HEK293 (cell line): ENCODE measurements at regions not wholly inside any gene's neighbourhood (a gene's known extent, or its start where the extent isn't known, plus 50 kb on each side); places are given as distances from the start of the nearest gene placed in this dataset.
A peak's percentile ranks its signal among the peaks of the same experiment; 100 is the strongest.

Experiments
- CTCF ChIA-PET: fragments of 350-600 bp; formaldehyde crosslinking; extraction: SDS; loops from one replicate; lab custom pipeline; 2021; ENCODE audit warnings: antibody characterized with exemption; lab: Yijun Ruan, JAX
- POLR2A ChIA-PET: fragments of 300-600 bp; formaldehyde crosslinking; extraction: SDS; loops from one replicate; lab custom pipeline; 2020; ENCODE audit warnings: antibody characterized with exemption, inconsistent platforms; lab: Yijun Ruan, JAX
- H3K27ac ChIP-seq: fragments of 200-500 bp; sonication (Bioruptor generic); 2 replicates; pipeline ENCODE4 v1.5.1; 2014; ENCODE audit warnings: low read depth, low read length, control low read depth, inconsistent platforms; ENCODE audit errors: extremely low read depth
- H3K36me3 ChIP-seq, 2 experiments: fragments of 200-500 bp in 1 of 2; sonication (Bioruptor generic) in 1 of 2; 1 replicate in 1 of 2; 2 replicates in 1 of 2; pipeline ENCODE4 v1.5.1; 2014 to 2017; ENCODE audit warnings: inconsistent platforms in 2 of 2, low read length in 2 of 2; ENCODE audit not compliant: control insufficient read depth in 2 of 2, insufficient read depth in 1 of 2
- H3K4me1 ChIP-seq: fragments of 200-500 bp; sonication (Bioruptor generic); 2 replicates; pipeline ENCODE4 v1.5.1; 2014; ENCODE audit warnings: mild to moderate bottlenecking, low read length, inconsistent platforms; ENCODE audit not compliant: control insufficient read depth, insufficient read depth
- H3K4me3 ChIP-seq: 2 replicates; pipeline ENCODE4 v1.5.1; 2011; ENCODE audit warnings: low read depth, mild to moderate bottlenecking, control low read depth, low read length, moderate library complexity
- H3K9me3 ChIP-seq: fragments of 200-500 bp; sonication (Bioruptor generic); 2 replicates; pipeline ENCODE4 v1.5.1; 2014; ENCODE audit warnings: low read depth, low read length, inconsistent platforms; ENCODE audit not compliant: control insufficient read depth, insufficient read depth
- KLF9 ChIP-seq: fragments of 450-650 bp; formaldehyde crosslinking; IDR thresholded peaks from 2 replicates; pipeline ENCODE4 v1.5.1; 2016; ENCODE audit warnings: missing biosample characterization, missing genetic modification characterization, low read depth
- OVOL3 ChIP-seq: fragments of 450-650 bp; formaldehyde crosslinking; IDR thresholded peaks from 2 replicates; pipeline ENCODE4 v1.5.1; 2016; ENCODE audit warnings: missing biosample characterization, missing genetic modification characterization
- SP2 ChIP-seq: fragments of 450-650 bp; formaldehyde crosslinking; IDR thresholded peaks from 2 replicates; pipeline ENCODE4 v1.5.1; 2016; ENCODE audit warnings: missing biosample characterization, missing genetic modification characterization
- SP3 ChIP-seq: fragments of 450-650 bp; formaldehyde crosslinking; IDR thresholded peaks from 2 replicates; pipeline ENCODE4 v1.5.1; 2016; ENCODE audit warnings: missing biosample characterization, missing genetic modification characterization
- ZIC2 ChIP-seq: fragments of 450-650 bp; formaldehyde crosslinking; IDR thresholded peaks from 2 replicates; pipeline ENCODE4 v1.5.1; 2016; ENCODE audit warnings: missing biosample characterization, missing genetic modification characterization
- ZNF132 ChIP-seq: fragments of 450-650 bp; formaldehyde crosslinking; IDR thresholded peaks from 2 replicates; pipeline ENCODE4 v1.5.1; 2017; ENCODE audit warnings: missing biosample characterization, missing genetic modification characterization, borderline replicate concordance
- ZNF174 ChIP-seq: fragments of 450-650 bp; formaldehyde crosslinking; IDR thresholded peaks from 2 replicates; pipeline ENCODE4 v1.5.0; 2017; ENCODE audit warnings: missing biosample characterization, mild to moderate bottlenecking, missing genetic modification characterization
- ZNF175 ChIP-seq: fragments of 450-650 bp; formaldehyde crosslinking; IDR thresholded peaks from 2 replicates; pipeline ENCODE4 v1.5.1; 2016; ENCODE audit warnings: missing biosample characterization, missing genetic modification characterization
- ZNF426 ChIP-seq: fragments of 450-650 bp; formaldehyde crosslinking; IDR thresholded peaks from 2 replicates; pipeline ENCODE4 v1.5.1; 2017; ENCODE audit warnings: missing biosample characterization, missing genetic modification characterization, mild to moderate bottlenecking, inconsistent platforms, moderate library complexity
- ZNF510 ChIP-seq: fragments of 450-650 bp; formaldehyde crosslinking; IDR thresholded peaks from 2 replicates; pipeline ENCODE4 v1.5.1; 2018; ENCODE audit warnings: mild to moderate bottlenecking, missing genetic modification characterization, missing biosample characterization; ENCODE audit not compliant: insufficient replicate concordance
- ZNF544 ChIP-seq: fragments of 450-650 bp; formaldehyde crosslinking; IDR thresholded peaks from 2 replicates; pipeline ENCODE4 v1.5.0; 2017; ENCODE audit warnings: missing biosample characterization, missing genetic modification characterization
- ZNF558 ChIP-seq: fragments of 450-650 bp; formaldehyde crosslinking; IDR thresholded peaks from 2 replicates; pipeline ENCODE4 v1.5.1; 2016; ENCODE audit warnings: missing biosample characterization, missing genetic modification characterization
- ZNF623 ChIP-seq: fragments of 450-650 bp; formaldehyde crosslinking; IDR thresholded peaks from 2 replicates; pipeline ENCODE4 v1.5.1; 2016; ENCODE audit warnings: missing biosample characterization, missing genetic modification characterization
- ZNF654 ChIP-seq: fragments of 450-650 bp; formaldehyde crosslinking; IDR thresholded peaks from 2 replicates; pipeline ENCODE4 v1.5.1; 2016; ENCODE audit warnings: low read depth, missing biosample characterization, missing genetic modification characterization
- TF ChIP-seq, protein P1 (sequence below): fragments of 450-650 bp; formaldehyde crosslinking; IDR thresholded peaks from 2 replicates; pipeline ENCODE4 v1.5.1; 2016; ENCODE audit warnings: missing biosample characterization, missing genetic modification characterization
- TF ChIP-seq, protein P2 (sequence below): fragments of 450-650 bp; formaldehyde crosslinking; IDR thresholded peaks from 2 replicates; pipeline ENCODE4 v1.5.1; 2016; ENCODE audit warnings: missing biosample characterization, missing genetic modification characterization, borderline replicate concordance
- TF ChIP-seq, protein P3 (sequence below): fragments of 450-650 bp; formaldehyde crosslinking; IDR thresholded peaks from 2 replicates; pipeline ENCODE4 v1.5.1; 2017; ENCODE audit warnings: missing biosample characterization, missing genetic modification characterization

DNA sequence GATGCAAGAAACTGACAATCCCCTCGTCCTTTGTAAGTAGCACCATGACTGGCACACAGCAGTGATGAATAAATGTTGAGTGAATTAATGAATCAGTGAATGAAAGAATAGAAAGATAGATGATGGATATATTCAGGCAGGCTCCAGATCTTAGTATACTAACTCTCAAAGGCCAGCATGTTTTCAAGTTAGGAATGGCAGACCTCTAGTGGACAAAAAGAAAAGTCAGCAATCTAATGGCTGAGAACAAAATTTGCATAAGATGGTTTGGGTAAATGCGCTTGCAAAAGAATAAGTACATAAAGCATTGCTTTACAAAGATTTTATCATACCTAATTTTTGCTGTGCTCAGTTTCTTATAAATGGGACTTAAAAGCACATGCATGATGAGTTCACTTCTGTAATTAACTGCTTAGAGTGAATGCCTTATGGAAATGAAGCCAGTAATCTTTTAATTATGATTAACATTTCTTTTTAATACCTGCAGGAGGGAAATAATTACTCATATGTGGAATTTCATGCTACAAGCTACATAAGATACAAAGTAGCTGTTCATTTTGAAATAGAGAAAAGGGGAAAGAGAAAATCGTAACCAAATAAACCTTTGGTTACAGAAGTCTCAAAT is 126.9 kb upstream of the GPRIN3 start:
- Histone ChIP-seq H3K9me3 (no peaks in the 10 kb centered on the region), H3K36me3 (no peaks in the 10 kb centered on the region), H3K4me3 (no peak overlapping the region), H3K4me1 (no peaks in the 10 kb centered on the region), H3K27ac (no peak overlapping the region)
- CTCF ChIA-PET, result interaction anchor here (0.9 to 2.3 kb wide), 6 partner anchors 9 to 277 kb away, joined by 3 to 18 read pairs (median 6); no protein-coding TSS in a partner anchor
- POLR2A ChIA-PET, result no interaction called here
- TF ChIP-seq ZNF175, result no peak
- TF ChIP-seq, protein P1, sequence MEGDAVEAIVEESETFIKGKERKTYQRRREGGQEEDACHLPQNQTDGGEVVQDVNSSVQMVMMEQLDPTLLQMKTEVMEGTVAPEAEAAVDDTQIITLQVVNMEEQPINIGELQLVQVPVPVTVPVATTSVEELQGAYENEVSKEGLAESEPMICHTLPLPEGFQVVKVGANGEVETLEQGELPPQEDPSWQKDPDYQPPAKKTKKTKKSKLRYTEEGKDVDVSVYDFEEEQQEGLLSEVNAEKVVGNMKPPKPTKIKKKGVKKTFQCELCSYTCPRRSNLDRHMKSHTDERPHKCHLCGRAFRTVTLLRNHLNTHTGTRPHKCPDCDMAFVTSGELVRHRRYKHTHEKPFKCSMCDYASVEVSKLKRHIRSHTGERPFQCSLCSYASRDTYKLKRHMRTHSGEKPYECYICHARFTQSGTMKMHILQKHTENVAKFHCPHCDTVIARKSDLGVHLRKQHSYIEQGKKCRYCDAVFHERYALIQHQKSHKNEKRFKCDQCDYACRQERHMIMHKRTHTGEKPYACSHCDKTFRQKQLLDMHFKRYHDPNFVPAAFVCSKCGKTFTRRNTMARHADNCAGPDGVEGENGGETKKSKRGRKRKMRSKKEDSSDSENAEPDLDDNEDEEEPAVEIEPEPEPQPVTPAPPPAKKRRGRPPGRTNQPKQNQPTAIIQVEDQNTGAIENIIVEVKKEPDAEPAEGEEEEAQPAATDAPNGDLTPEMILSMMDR (tag by site-specific recombination), result peak; percentile 36; the same call in 1 of the 2 replicates
- no peak for TF ChIP-seq SP3 (tag by site-specific recombination)
- TF ChIP-seq, protein P2, sequence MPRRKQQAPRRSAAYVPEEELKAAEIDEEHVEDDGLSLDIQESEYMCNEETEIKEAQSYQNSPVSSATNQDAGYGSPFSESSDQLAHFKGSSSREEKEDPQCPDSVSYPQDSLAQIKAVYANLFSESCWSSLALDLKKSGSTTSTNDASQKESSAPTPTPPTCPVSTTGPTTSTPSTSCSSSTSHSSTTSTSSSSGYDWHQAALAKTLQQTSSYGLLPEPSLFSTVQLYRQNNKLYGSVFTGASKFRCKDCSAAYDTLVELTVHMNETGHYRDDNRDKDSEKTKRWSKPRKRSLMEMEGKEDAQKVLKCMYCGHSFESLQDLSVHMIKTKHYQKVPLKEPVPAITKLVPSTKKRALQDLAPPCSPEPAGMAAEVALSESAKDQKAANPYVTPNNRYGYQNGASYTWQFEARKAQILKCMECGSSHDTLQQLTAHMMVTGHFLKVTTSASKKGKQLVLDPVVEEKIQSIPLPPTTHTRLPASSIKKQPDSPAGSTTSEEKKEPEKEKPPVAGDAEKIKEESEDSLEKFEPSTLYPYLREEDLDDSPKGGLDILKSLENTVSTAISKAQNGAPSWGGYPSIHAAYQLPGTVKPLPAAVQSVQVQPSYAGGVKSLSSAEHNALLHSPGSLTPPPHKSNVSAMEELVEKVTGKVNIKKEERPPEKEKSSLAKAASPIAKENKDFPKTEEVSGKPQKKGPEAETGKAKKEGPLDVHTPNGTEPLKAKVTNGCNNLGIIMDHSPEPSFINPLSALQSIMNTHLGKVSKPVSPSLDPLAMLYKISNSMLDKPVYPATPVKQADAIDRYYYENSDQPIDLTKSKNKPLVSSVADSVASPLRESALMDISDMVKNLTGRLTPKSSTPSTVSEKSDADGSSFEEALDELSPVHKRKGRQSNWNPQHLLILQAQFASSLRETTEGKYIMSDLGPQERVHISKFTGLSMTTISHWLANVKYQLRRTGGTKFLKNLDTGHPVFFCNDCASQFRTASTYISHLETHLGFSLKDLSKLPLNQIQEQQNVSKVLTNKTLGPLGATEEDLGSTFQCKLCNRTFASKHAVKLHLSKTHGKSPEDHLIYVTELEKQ, result no peak
- no peak for TF ChIP-seq ZNF426
- peak; percentile 67 for TF ChIP-seq ZNF654 (tag by site-specific recombination)
- peak; percentile 80 for TF ChIP-seq ZNF558 (tag by site-specific recombination)
- no peak for TF ChIP-seq SP2 (tag by site-specific recombination)

DNA sequence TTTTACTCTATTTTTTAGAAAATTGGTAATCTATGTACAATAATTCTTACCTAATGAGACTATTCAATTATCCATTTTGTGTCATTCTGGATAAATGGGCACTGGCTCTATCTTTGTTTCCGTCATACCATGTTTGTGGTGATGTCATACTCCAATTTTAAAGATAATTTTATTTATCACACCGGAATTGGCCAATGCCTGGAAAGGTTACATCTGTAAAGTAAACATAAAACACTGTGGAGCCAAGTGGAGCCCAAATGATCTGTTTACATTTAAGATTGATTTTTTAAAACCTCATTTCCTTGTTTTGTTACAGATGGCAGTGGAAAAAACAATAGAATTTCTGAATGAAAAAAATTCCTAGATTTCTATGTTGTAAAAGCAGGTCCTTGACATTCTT is 120.2 kb upstream of the GPRIN3 start:
- H3K4me3 ChIP-seq, result no peak overlapping the region
- TF ChIP-seq OVOL3 (tag by site-specific recombination) (no peak), ZNF544 (tag by site-specific recombination) (no peak), ZNF623 (tag by site-specific recombination) (no peak)
- TF ChIP-seq, protein P3, sequence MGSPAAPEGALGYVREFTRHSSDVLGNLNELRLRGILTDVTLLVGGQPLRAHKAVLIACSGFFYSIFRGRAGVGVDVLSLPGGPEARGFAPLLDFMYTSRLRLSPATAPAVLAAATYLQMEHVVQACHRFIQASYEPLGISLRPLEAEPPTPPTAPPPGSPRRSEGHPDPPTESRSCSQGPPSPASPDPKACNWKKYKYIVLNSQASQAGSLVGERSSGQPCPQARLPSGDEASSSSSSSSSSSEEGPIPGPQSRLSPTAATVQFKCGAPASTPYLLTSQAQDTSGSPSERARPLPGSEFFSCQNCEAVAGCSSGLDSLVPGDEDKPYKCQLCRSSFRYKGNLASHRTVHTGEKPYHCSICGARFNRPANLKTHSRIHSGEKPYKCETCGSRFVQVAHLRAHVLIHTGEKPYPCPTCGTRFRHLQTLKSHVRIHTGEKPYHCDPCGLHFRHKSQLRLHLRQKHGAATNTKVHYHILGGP, result 0 out of 2 replicates have a peak, but pooled peaks have one; percentile 30
- no peaks in the 10 kb centered on the region for H3K9me3 ChIP-seq
- no peaks in the 10 kb centered on the region for H3K4me1 ChIP-seq
- CTCF ChIA-PET, result no interaction called here
- no peak overlapping the region for H3K27ac ChIP-seq
- no peaks in the 10 kb centered on the region for H3K36me3 ChIP-seq
- POLR2A ChIA-PET, result no interaction called here

DNA sequence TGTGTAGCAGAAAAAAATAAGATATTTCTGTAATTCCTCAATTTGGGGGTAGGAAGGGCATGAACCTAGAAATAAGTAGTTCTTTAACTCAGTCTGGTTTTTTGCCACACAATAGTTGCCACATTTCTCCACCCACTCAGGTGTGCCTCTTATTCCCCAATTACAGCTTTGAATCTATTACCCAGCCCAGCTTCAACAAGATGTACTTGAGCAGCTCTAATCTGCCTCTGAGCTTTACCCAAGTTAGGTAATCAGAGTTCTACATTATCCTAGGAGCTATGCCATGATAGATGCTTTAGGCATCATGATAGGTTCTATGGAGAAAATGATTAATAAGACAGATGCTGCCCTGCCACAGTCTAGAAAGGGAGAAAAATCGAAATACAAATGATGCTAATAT is 117.4 kb upstream of the GPRIN3 start:
- Histone ChIP-seq H3K9me3 (no peaks in the 10 kb centered on the region), H3K27ac (no peak overlapping the region), H3K4me1 (no peaks in the 10 kb centered on the region), H3K4me3 (no peak overlapping the region), H3K36me3 (no peaks in the 10 kb centered on the region)
- POLR2A ChIA-PET, result no interaction called here
- CTCF ChIA-PET, result interaction anchor here (1.6 kb wide), 1 partner anchor 10 kb away, joined by 4 read pairs; no protein-coding TSS in a partner anchor
- TF ChIP-seq ZIC2 (tag by site-specific recombination) (no peak), ZNF510 (tag by site-specific recombination) (no peak), ZNF174 (no peak), ZNF132 (tag by site-specific recombination) (no peak), KLF9 (tag by site-specific recombination) (no peak)
